ENCODE measurements at regions not wholly inside any gene's neighbourhood (a gene's known extent, or its start where the extent isn't known, plus 50 kb on each side); places are given as distances from the start of the nearest gene placed in this dataset.

DNA sequence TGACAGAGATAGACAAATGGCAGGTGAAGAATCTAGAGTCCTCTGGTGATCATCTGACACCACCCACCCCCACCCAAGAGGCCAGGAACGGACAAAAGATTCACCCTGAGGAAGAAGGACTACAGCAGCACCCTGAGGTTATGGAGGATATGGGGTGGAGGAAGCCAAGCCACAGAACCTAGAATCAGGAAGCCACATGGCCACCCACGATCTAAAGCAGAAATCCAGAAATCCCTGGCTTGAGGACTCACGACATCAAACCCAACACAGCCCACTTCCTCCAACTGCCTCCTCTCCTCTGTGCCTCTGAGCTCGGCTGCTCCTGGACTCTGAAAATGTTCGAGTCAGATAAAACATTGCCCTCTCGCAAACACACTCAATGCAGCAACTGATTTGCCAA is 364.3 kb downstream of the SHANK2 start:
- TF ChIP-seq RBM14 (IDR thresholded peaks at IDR 0.05; ENCODE audit: borderline replicate concordance, insufficient read depth, low read depth, low read length) (no peak), YY1 (IDR thresholded peaks at IDR 0.05; ENCODE audit: borderline replicate concordance in 1 of 3, control insufficient read depth in 1 of 3, extremely low read depth in 1 of 3, insufficient read depth in 3 of 3, insufficient read length in 1 of 3, insufficient replicate concordance in 2 of 3, low read depth in 1 of 3, low read length in 2 of 3) (no peak), CTCF (IDR thresholded peaks at IDR 0.05 in 2 of 3, conservative IDR thresholded peaks at IDR 0.05 in 1 of 3; ENCODE audit: insufficient read depth in 2 of 3, low read depth in 1 of 3, low read length in 3 of 3) (no peak), ZNF444 (CRISPR knock-in tag; IDR thresholded peaks at IDR 0.05) (no peak), SRSF9 (IDR thresholded peaks at IDR 0.05; ENCODE audit: borderline replicate concordance, low read depth, low read length) (no peak), NKRF (IDR thresholded peaks at IDR 0.05; ENCODE audit: borderline replicate concordance) (no peak)

Measured in K562 (cell line).